HG03103 (cell line): ENCODE measurements at regions not wholly inside any gene's neighbourhood (a gene's known extent, or its start where the extent isn't known, plus 50 kb on each side); places are given as distances from the start of the nearest gene placed in this dataset.

Experiments used
- ATAC-seq: cut with Tn5 transposase; IDR thresholded peaks from one replicate; pipeline ENCODE4 v1.9.1; 2021; ENCODE audit warnings: low read depth; ENCODE audit not compliant: unreplicated experiment

- ATAC-seq = no peak
Measured at GRCh38 chr10:53749439-53749838, 976.9 kb upstream of the MBL2 start.

GRCh38 chr10:53748319-53748718, 975.7 kb upstream of the MBL2 start:
- ATAC-seq = no peak

GRCh38 chr10:53744746-53745145, 972.2 kb upstream of the MBL2 start:
- no peak for ATAC-seq

GRCh38 chr10:53744176-53744575, 971.6 kb upstream of the MBL2 start:
- no peak for ATAC-seq

- ATAC-seq = no peak
Measured at GRCh38 chr10:53737132-53737531, 964.5 kb upstream of the MBL2 start.

- no peak for ATAC-seq
Measured at GRCh38 chr10:53726921-53727320, 954.3 kb upstream of the MBL2 start.

GRCh38 chr10:53724581-53724980, 952.0 kb upstream of the MBL2 start:
- ATAC-seq = no peak

- no peak for ATAC-seq
Measured at GRCh38 chr10:53719658-53720057, 947.1 kb upstream of the MBL2 start.

GRCh38 chr10:53716156-53716555, 943.6 kb upstream of the MBL2 start:
- no peak for ATAC-seq

GRCh38 chr10:53713431-53713830, 940.8 kb upstream of the MBL2 start:
- no peak for ATAC-seq

- ATAC-seq = no peak
Measured at GRCh38 chr10:53702489-53702888, 929.9 kb upstream of the MBL2 start.

GRCh38 chr10:53701213-53701612, 928.6 kb upstream of the MBL2 start:
- ATAC-seq = no peak

- no peak for ATAC-seq
Measured at GRCh38 chr10:53700278-53700677, 927.7 kb upstream of the MBL2 start.

GRCh38 chr10:53699684-53700083, 927.1 kb upstream of the MBL2 start:
- ATAC-seq = no peak

GRCh38 chr10:53699231-53699630, 926.6 kb upstream of the MBL2 start:
- ATAC-seq = no peak

- ATAC-seq = no peak
Measured at GRCh38 chr10:53697038-53697437, 924.5 kb upstream of the MBL2 start.

- ATAC-seq = no peak
Measured at GRCh38 chr10:53690524-53691240, 918.1 kb upstream of the MBL2 start.

- no peak for ATAC-seq
Measured at GRCh38 chr10:53687800-53688199, 915.2 kb upstream of the MBL2 start.

- ATAC-seq = no peak
Measured at GRCh38 chr10:53682885-53683284, 910.3 kb upstream of the MBL2 start.

- no peak for ATAC-seq
Measured at GRCh38 chr10:53682458-53682857, 909.9 kb upstream of the MBL2 start.

- no peak for ATAC-seq
Measured at GRCh38 chr10:53679666-53680065, 907.1 kb upstream of the MBL2 start.

GRCh38 chr10:53675177-53675576, 902.6 kb upstream of the MBL2 start:
- ATAC-seq = no peak

GRCh38 chr10:53667063-53667462, 894.5 kb upstream of the MBL2 start:
- ATAC-seq = no peak
